NCI-H1092 treated with DMSO at 0.1 percent for 48 hours (cell line): ENCODE measurements at regions not wholly inside any gene's neighbourhood (a gene's known extent, or its start where the extent isn't known, plus 50 kb on each side); places are given as distances from the start of the nearest gene placed in this dataset.

Experiments used
- DNase-seq: peaks from one replicate; lab custom pipeline; 2025; lab: John Stamatoyannopoulos, UW

- DNase-seq, result no peak
Measured at GRCh38 chr6:151701911-151702562, 105.4 kb upstream of the ESR1 start.

- DNase-seq, result no peak
Measured at GRCh38 chr6:151702851-151703658, 104.4 kb upstream of the ESR1 start.

- no peak for DNase-seq
Measured at GRCh38 chr6:151704383-151704782, 103.1 kb upstream of the ESR1 start.

- no peak for DNase-seq
Measured at GRCh38 chr6:151705993-151706733, 101.3 kb upstream of the ESR1 start.

GRCh38 chr6:151709329-151709728 is 98.2 kb upstream of the ESR1 start:
- DNase-seq, result no peak

GRCh38 chr6:151716526-151716932 is 91.0 kb upstream of the ESR1 start:
- DNase-seq, result no peak

GRCh38 chr6:151719070-151719469 is 88.4 kb upstream of the ESR1 start:
- DNase-seq, result no peak

GRCh38 chr6:151721146-151721545 is 86.3 kb upstream of the ESR1 start:
- no peak for DNase-seq

GRCh38 chr6:151721671-151722070 is 85.8 kb upstream of the ESR1 start:
- DNase-seq, result no peak

GRCh38 chr6:151722342-151722741 is 85.1 kb upstream of the ESR1 start:
- DNase-seq, result no peak

- no peak for DNase-seq
Measured at GRCh38 chr6:151723152-151723551, 84.3 kb upstream of the ESR1 start.

GRCh38 chr6:151729829-151730495 is 77.5 kb upstream of the ESR1 start:
- DNase-seq, result no peak

- no peak for DNase-seq
Measured at GRCh38 chr6:151730496-151730870, 77.0 kb upstream of the ESR1 start.

GRCh38 chr6:151731313-151731712 is 76.2 kb upstream of the ESR1 start:
- DNase-seq, result no peak

- no peak for DNase-seq
Measured at GRCh38 chr6:151733680-151734320, 73.7 kb upstream of the ESR1 start.

- no peak for DNase-seq
Measured at GRCh38 chr6:151738267-151738666, 69.2 kb upstream of the ESR1 start.

GRCh38 chr6:151738960-151739359 is 68.5 kb upstream of the ESR1 start:
- DNase-seq, result no peak

GRCh38 chr6:151740820-151741219 is 66.7 kb upstream of the ESR1 start:
- no peak for DNase-seq

- DNase-seq, result no peak
Measured at GRCh38 chr6:151747896-151748295, 59.6 kb upstream of the ESR1 start.

GRCh38 chr6:151749341-151749740 is 58.1 kb upstream of the ESR1 start:
- DNase-seq, result no peak

- no peak for DNase-seq
Measured at GRCh38 chr6:151753581-151753980, 53.9 kb upstream of the ESR1 start.

- no peak for DNase-seq
Measured at GRCh38 chr6:151757506-151757955, 50.0 kb upstream of the ESR1 start.
